NCI-H128 (cell line): ENCODE measurements at regions not wholly inside any gene's neighbourhood (a gene's known extent, or its start where the extent isn't known, plus 50 kb on each side); places are given as distances from the start of the nearest gene placed in this dataset.

Experiments
- DNase-seq: peaks from one replicate; lab custom pipeline; 2025; ENCODE audit not compliant: unreplicated experiment; lab: John Stamatoyannopoulos, UW

GRCh38 chr6:139586273-139586672 lies 211.8 kb upstream of the CITED2 start:
- no peak for DNase-seq

DNA sequence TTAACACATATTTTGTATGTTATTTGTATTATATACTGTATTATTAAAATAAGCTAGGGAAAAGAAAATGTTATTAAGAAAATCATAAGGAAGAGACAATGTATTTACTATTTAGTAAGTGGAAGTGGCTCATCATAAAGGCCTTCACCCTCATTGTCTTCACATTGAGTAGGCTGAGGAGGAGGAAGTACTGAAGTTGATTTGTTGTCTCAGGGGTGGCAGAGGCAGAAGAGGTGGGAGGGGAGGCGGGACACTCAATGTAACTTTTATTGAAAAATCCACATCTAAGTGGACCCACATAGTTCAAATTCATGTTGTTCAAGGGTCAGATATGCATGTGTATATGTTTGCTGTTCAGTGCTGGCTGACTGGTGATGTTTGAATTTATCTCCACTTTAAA lies 210.2 kb upstream of the CITED2 start:
- no peak for DNase-seq

DNA sequence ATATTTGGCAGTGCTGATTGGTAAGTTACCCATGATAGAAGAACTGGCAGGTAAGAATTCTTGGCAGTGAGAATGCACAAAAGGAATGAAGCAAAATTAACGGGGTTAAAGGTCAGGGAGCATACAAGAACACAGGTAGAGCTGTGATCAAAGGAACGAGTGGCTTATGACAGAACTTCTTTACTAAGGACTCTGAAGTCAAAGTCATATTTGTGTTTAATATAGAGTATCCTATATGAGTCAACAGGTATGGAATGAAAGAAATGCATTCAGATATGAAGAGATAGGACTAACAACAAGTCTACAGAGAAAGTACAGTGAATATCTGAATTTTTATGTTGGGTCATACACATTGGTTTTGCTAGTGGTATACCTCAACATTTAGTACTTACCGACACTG lies 209.0 kb upstream of the CITED2 start:
- DNase-seq, result no peak

DNA sequence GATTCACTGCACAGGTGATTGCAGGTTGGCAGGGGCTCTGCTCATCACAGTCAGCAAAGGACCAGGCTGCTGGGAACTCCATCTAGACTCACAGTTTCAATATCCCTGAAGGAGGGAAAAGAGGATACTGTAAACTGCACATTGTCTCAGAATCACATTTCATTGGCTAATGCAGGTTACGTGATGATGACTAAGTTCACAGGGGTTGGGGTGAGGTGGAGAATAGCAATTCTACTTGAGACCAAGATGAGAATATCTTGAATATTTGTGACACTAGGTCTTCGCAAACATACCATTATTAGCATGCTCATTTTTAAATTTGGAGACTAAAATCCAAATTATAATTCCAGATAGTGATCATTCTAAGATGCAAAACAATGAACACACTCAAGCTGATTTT lies 208.5 kb upstream of the CITED2 start:
- no peak for DNase-seq

- DNase-seq, result no peak
These were observed 207.0 kb upstream of the CITED2 start for GRCh38 chr6:139581485-139581865.

- no peak for DNase-seq
These were observed 206.4 kb upstream of the CITED2 start for GRCh38 chr6:139580592-139581484.

DNA sequence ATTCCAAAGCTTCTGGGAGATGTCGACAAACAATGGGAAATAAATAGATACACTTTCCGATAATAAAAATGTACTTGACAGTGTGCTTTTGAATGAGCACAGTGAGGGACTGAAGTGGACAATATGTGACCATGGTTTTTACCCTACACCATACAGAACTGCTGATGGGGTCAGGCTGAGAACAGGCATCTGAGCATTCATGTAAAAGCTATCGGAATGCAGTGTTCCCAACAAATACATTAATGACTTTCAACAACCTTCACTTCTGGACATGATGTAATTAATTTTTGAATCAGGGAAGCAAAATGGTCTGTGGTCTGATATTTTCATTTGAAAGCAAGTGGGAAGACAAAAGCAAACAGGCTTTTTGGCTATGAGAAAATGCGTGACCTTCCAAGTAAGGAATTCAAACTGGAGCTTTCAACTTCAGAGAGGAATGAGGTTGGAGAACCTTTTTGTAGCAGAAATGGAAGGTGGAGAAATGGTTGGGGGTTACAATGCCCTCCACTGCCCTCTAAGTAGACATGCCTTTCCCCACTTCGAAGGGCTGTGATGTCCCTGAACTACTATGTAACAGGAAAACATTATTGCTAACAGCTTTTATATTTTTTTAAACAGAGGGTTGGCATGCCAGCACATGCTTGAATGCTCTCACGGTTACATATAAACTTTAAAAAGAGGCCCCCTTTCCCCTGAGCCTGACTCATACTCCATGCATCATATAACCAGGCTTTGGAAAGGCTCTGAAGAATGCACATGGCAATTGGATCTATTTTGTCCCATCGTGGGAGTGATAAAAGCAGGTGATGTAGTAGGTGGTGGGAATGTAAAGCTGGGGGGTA lies 203.5 kb upstream of the CITED2 start:
- no peak for DNase-seq

GRCh38 chr6:139577124-139577762 lies 202.8 kb upstream of the CITED2 start:
- no peak for DNase-seq

GRCh38 chr6:139572001-139572400 lies 197.6 kb upstream of the CITED2 start:
- DNase-seq, result no peak

GRCh38 chr6:139570166-139570565 lies 195.7 kb upstream of the CITED2 start:
- no peak for DNase-seq

DNA sequence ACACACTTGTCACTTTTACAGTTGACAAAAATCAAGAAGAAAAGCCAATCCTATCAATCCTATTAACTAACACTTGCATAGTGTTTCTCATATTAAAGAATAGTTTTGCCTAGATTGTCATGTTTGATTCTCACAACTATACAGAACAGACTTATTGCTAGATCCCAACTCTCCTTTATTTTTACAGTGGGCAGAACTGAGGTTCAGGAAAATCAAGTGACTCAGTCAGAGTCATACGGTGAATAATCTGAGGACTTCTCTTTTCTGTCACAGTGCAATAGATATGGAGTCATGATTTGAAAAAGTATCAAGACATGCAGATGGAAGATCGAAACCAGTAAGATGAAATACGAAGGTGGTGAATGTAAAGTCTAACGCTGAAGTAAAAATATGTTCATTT lies 195.1 kb upstream of the CITED2 start:
- no peak for DNase-seq

DNA sequence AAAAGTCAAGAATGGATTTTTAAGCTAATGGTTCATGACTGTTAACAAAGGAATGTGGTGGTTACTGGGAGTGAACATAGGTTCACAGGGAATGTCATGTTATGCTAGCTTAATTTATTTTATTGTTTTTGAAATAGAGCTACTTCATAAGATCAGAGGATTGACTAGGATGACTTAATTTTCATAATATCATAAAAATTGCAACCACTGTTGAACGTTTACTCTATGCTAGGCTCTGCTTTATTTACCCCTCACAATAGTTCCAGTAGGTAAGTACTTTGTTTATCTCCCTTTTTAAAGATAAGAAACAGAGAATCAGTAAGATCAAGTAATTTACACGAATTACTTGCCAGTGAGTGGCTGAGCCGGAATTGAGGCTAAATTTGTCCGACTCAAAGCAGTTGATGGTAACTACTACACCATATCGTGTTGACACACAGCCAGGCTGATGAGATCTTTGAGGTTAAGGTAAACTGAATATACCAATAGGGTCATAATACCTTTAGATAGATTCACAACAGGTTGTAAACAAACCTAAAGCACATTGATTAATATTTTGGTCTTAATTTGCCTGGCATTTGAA lies 194.6 kb upstream of the CITED2 start:
- DNase-seq, result no peak

DNA sequence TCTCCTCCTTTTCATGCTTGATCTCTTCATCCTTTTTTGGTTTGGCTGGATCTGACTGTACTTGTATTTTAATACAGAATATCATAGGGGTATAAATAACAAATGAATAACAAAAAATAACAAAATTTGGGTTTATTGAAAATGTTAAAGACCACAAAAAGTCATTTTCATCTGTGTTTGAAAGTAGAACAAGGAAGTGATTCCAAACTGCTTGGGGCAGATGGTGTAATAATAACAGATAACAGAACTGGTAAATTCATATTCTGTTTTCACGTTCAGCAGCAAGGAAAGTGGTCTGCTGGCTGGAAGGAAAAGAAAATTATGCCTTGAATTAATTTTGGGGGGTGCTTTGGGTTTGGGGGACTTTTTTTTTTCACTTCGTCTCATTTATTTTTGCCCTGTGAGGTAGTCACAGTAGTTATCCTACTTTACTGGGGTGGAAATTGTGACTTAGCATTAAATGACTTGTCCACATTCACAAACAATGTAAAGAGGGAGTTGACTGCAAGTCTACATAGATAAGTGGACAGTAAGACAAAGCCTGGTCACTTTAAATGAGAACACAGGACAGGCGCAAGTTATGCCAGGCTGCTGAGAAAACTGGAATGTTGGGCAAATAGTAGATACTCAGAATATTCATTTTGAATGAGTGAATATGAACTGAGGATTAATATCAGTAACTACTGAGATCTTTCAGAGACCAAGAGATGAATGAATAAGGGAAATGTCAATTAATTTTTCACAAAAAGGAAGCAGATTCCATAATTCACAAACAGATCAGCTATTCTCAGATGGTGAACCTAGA lies 193.9 kb upstream of the CITED2 start:
- no peak for DNase-seq

DNA sequence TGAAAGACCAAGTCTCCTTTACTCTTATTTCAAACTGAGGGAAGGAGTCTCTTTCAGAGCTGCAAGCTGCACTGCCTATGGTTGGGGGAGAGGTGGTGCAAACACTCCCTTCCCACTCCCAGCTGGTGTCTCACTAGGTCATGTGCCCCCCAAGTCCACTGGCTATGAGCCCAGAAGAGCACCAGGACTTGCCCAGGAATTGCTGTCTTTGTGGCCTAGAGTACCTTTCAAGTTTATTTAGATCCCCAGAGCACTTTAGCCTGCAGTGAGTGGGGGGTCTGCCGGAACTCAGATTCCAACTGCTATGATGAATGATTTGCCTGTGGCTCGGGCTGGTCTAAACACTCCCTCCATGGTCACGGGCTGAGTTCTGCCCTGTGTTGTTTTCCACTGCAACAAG lies 192.6 kb upstream of the CITED2 start:
- DNase-seq, result no peak

DNA sequence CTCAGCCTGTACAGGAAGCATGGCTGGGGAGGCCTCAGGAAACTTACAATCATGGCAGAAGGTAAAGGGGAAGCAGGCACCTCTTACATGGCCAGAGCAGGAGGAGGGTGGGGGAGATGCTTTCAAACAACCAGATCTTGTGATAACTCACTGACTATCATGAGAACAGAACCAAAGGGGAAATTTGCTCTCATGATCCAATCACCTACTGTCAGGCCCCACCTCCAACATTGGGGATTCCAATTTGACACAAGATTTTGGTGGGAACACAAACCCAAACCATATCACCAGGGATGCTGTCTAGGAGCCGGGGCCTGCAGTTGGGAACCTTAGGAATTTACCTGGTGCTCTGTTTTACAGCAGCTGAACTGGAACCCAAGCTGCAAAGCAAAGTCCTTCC lies 191.1 kb upstream of the CITED2 start:
- DNase-seq, result no peak

DNA sequence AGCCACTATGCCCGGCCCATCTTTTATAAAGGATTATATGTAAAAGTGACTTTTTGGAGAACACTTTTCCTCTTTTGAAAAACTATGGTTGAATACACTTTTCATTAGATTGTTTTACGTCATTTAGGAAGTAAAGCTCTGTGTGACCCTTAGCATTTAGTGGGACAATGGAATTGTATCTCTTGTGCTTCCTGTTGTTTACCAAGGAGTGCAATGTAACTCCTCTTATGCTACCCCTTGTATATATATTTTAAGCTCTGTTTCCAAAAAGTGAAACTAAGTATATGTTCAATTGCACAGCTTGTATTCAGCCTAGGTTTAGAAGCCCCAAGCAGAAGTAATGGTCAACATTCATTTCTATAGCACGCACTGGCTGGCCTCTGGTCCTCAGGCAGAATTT lies 183.1 kb upstream of the CITED2 start:
- no peak for DNase-seq

DNA sequence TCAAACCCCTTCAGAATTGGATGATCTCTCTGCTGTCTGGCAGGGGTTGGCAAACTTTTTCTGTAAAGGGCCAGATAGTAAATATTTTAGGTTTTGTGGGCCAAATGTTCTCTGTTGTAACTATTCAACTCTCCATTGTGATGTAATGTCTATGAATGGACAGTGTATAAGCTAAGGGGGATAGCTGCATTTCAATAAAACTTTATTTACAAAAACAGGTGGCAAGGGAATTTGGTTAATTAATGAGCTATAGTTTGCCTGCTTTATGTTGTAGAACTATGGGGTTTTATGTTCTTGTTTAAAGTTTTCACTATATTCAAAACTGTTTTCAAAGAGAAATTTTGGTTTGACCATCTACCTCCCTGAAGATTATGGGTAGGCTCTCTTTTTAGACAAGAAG lies 182.1 kb upstream of the CITED2 start:
- no peak for DNase-seq

- DNase-seq, result no peak
These were observed 179.5 kb upstream of the CITED2 start for GRCh38 chr6:139553916-139554315.

DNA sequence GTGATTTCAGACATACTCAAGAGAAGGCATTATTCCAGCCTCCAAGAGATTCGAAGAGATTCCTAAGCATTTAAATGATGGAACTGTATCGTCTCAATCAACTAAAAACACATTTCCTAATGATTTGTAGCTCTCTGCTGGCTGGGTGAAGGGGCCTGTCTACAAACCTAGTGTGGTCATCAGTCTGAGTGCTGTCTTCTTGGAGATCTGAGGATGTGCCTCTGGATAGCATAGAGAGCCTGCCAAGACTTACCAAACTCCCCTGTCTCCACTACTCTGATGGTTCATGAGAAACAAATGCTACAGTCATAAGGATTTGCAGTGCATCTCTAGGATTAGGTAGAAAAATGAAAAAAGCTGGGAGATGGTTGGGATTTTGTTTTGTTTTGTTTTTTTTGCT lies 176.9 kb upstream of the CITED2 start:
- no peak for DNase-seq

GRCh38 chr6:139550361-139550760 lies 175.9 kb upstream of the CITED2 start:
- DNase-seq, result no peak
